Left lobe of liver (tissue), 2 donors: ENCODE measurements at regions not wholly inside any gene's neighbourhood (a gene's known extent, or its start where the extent isn't known, plus 50 kb on each side); places are given as distances from the start of the nearest gene placed in this dataset.
"Not testable (repeated sequence)": the region's sequence is repeated elsewhere in the genome, so short reads cannot be mapped to it uniquely, and the experiment has no call there.

Source experiments
- ATAC-seq: fragments of 200-7000 bp; cut with Tn5 transposase; one replicate; pipeline ENCODE4 v1.9.1; 2020; ENCODE audit warnings: mild to moderate bottlenecking, moderate library complexity
- DNase-seq: peaks from one replicate; pipeline ENCODE4 v3.0.0-alpha.2; 2020; ENCODE audit warnings: low spot score
- donor health status: DM: no; HTN: no; CAD: no; lungs with moderate emphysema.
- donor health status: DM: no; HTN: yes; CAD: no.

DNA sequence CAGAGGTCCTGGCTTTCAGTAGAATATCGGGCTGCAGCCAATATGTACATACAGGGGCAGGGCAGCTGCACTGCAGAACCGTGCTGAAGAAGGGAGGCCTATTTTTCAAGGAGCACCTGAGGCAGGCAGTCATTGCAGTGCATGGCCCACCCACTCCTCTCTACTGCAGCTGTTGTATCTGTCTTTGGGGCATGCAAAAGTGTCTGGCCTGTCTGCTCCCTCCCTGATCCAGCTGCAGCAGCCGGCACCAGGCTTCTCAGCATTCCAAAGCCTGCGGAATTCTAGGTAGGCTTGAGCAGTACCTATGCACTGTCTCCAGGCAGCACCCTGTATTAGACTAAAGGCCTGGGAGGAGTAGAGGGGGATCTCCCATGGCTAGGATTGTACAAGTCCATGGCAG, 415.2 kb upstream of the MAGEB16 start:
- DNase-seq (no peak), ATAC-seq (no peak)

DNA sequence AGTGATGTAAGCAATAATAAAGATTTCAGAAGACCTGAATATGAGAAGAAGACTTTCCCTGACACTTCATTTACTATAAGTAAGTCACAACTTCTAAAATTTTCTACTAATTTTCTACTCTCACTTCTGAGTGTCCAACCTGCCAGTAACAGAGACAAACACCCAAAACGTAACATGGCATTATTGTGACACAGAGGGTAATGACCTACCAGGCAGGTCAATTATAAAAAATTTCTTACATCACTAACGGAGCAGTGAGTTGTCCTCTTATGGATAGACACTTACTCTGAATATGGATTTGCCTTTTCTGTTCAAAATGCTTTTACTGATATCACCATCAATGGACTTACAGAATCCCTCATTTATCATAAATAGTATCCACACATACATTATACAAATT, 405.9 kb upstream of the MAGEB16 start:
- no peak for DNase-seq
- ATAC-seq, result peak; percentile 59

DNA sequence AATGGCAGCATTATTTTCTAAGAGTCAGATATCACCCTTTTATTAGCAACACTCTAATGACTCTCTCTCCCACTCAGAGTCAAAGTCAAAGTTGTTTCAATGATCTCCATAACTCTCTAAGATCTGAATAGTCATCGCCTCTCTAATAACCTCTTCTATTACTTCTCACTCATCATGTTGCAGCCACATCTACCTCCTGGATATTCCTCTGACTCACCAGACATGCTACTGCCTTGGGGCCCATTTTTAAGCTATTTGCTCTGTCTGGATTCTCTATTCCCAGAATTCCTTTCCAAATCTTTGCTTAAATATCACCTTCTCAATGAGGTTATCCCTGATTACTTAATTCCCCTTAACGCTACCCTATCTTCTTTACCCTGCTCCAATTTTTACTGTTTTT, 391.8 kb upstream of the MAGEB16 start:
- no peak for DNase-seq
- ATAC-seq, result no peak

DNA sequence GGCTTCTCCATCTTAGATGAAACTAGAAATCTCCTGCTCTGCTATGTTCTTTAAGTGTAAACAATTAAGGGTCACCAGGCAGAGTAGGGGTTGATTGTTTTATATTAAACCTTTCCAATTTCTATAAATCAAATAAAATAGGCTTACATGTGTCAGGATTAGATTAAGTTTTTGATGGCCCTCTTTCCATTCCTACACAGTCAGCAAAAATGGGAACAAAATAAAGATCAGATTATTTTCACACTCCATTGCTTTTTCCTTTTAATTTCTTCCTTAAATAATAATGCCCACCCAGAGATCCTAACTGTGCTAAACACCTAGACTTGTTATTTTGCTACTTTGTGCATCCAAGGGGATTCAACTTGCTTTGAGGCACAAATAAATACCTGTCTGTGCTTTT, 381.4 kb upstream of the MAGEB16 start:
- ATAC-seq (no peak), DNase-seq (no peak)

DNA sequence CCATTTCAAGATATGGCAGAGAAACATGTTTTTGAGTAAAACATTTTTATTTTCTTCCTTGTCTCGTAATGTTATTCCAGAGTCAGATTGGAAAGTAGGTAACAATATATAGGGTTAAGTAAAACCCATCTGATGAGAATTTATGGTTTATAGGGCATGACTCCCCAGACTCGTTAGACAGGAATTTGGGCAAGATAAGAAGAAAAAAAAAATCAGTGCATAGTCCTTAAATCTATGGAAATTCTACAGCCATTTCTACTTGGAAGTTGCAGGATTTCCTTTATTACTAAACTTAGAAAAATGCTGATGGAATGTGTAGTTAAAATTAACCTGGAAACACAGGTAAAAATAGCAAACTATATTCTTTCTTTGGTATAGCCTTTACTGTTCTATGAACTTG, 366.1 kb upstream of the MAGEB16 start:
- no peak for DNase-seq

DNA sequence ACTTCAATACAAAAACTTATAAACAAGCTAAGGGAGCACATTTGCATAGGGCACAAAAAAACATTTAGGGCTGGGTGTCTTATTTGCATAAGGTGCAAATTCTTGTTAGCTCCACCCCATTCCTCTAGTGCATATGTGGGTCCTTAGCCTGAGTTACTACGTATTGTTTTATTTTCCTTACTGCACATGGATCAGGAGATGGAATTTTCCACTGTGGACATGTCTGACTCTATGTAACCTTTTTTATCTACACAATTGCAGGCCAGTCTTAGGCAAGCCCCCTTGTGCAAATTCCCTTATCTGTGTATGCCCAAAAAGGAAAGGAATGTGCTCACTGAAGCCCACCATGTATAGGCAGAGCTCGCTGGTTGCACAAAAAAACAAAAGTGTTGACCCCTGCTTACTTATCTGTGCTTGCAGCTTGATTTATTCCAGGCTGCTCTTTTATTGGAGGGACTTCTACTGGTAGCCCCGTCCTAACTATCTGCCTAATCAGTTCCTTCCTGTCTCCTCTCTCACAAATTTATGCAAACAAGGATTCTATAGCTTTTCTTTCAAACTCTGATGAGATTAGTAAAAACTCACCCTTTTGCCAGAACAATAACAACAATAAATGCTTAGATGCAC, 359.0 kb upstream of the MAGEB16 start:
- peak; percentile 55 for ATAC-seq
- no peak for DNase-seq

More for the DNA sequence above, 366.1 kb upstream of the MAGEB16 start:
- no peak for ATAC-seq

DNA sequence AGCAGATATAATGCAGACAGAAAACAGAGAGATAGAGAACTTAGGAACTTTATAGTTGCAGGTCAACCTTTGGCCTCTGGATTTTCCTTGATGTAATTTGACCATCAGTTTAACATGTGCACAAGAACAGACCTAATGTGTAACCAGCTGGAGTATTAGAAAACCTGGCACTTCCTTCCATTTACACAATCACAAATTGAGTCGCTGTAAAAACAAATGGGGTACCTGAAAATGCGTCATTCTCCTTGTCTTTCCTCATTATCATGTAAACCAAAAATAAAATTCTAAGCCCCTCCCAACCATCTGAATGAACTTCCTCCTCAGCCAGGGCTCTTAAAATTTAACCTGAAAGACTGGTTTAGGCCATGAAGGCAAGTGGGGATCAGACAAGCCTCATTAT, 358.4 kb upstream of the MAGEB16 start:
- ATAC-seq, result peak; percentile 86
- DNase-seq, result no peak

DNA sequence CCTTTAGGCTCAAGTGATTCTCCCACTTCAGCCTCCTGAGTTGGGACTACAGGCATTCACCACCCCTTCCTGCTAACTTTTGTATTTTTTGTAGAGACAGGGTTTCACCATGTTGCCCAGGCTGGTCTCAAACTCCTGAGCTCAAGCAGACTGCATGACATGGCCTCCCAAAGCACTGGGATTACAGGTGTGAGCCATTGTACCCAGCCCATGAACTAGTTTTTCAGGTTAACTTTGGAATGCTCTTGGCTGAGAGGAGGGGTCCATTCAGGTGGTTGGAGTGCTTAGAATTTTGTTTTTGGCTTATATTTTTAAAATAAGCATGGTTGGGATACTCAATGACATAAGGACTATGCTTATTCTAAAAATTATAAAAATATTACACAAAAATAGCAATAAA, 355.7 kb upstream of the MAGEB16 start:
- DNase-seq (no peak), ATAC-seq (no peak)

DNA sequence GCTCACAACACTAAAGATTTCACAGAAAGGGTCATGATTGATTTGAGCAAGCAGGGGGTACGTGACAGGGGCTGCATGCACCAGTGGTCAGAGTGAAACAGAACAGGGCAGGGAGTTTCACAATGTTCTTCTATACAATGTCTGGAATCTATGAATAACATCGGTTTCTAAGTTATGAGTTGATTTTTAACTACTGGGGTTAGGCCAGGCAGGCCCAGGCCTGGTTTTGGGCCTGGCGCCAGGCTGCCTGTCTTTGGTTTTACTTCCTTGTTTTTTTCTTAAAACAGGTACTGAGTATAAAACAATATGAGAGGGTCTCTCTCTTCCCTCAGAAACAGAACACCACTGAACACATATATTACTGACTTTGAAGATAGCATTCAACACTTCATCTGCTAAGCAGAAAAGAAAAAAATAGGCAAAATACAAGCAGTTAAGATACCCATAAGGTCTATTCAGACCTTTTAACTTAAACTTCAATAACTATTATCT, 355.0 kb upstream of the MAGEB16 start:
- peak; percentile 79 for DNase-seq
- ATAC-seq, result not testable (repeated sequence)

DNA sequence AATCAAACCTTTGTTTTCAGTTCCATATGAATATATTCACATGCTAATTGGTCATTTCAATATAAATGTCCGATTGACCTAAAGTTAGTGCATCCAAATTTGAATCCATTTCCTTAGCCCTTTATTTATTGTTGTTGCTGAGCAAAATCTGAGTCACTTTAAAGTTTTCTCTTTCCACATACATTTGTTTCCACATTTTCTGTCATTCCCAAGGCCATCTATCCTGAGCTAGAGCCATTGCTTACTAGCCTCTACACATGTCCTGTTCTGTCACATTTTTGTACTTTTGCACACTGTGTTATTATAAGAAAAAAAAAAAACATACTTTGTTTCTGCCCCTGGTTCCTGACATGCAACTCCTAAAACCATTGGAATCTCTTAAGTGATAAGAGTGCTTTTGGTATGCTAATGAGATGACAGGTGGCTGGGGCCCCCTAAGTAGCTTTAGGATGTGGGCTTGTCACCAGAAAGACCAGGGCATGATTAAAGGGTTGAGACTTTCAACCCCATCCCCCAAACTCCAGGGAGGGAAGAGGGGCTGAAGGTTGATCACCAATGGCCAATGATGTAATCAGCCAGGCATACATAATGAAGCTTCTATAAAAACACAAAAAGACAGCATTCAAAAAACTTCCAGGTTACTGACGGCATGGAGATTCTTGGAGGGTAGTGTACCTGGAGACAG, 353.3 kb upstream of the MAGEB16 start:
- DNase-seq, result no peak
- no peak for ATAC-seq

DNA sequence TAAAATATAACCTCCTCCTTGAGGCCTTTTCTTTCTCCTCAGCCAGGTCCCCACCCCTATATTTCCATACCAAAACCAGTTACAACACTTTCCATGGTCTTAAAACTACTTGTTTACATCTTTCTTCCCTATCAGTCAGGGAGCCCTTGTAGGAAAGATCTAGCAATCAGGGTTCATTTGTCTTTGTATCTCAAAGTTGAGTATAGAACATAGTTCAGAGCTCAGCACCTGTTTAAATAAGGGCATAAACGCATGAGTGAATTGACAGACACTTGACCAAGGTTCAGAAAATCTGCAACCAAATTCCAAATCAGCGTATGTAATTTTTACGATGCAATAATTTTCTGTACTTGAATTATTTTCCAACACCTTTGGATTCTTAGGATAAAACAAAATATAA, 352.2 kb upstream of the MAGEB16 start:
- no peak for DNase-seq
- no peak for ATAC-seq

DNA sequence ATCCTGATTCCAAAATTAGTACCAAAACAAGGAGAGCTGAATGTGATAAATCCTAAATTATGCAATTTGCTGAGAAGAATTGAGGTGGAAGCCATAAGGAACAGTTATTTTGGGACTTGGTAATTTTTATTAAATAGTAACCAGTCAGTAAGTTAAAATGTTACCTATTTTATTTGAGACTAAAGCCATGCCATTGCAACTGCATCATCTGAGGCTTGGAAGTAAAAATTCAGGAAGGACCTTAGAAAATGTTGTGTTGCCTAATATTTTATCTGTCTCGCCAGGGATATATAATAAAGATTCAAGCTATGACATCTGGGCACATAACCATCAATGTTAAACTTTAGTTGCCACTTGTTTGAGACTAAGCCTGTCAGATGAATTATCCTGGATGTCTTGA, 341.3 kb upstream of the MAGEB16 start:
- DNase-seq, result no peak
- ATAC-seq, result no peak

DNA sequence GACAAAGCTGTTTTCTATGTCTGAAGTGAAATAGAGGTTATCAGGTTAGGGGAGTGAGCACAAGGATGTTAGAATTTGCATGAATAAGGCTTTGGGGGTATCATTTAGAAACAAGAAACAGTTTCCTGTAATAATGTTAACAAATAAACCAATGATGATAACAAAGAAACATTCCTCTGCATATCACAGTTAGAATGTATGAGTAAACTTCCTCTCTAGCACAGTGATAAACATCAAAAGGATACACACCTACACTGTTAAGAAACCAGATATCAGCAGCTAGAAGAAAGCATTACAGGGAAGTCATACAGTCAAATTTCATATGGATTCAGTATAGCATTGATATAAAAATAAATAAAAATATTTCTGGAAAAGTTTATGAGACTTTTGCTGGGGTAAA, 340.0 kb upstream of the MAGEB16 start:
- DNase-seq, result no peak
- ATAC-seq, result no peak

DNA sequence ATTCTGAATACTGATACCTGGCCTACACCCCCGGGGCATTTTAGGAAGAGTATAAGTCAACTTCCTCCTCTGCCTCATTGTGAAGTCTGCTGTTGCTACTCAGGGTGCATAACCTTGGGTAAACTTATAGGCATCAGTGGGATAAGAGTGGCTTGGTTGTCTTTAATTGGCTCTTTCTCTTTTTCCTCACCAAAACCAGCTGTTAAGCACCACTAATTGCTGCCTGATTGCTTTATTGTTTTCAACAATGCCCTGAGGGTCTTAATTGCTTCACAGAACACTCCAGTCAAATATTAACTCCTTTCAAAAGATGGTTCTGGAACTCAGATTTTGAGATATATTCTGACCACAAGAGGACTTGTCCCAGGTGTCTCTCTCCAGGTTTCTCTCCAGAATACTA, 337.0 kb upstream of the MAGEB16 start:
- no peak for DNase-seq
- no peak for ATAC-seq

DNA sequence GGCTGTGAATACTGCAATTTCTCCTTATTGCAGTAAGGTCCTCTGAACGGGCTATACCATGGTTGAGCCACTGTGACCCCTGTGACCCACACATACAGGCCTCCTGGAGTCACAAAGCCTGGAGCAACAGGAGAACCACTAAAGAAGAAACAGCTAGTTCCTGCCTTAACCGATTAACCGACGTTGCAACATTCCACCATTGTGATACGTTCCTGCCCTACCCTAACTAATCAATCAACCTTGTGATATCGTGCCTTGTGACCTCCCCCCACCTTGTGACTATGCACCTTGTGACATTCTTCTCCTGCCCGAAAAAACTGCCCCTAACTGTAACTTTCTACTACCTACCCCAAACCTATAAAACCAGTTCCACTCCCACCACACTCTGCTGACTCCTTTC, 301.5 kb upstream of the MAGEB16 start:
- not testable (repeated sequence) for ATAC-seq, DNase-seq

DNA sequence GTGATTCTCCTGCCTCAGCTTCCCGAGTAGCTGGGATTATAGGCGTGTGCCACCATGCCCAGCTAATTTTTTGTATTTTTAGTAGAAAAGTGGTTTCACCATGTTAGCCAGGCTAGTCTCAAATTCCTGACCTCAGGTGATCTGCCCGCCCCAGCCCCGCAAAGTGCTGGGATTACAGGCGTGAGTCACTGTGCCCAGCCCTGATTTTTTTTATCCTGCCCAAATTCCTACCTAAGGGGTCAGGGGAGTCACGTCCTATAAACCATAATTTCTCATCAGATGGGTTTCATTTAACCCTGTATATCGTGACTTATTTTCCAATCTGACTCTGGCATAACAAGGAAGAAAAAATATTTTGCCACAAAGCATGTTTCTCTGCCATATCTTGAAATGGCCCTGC, 300.7 kb upstream of the MAGEB16 start:
- not testable (repeated sequence) for DNase-seq, ATAC-seq

DNA sequence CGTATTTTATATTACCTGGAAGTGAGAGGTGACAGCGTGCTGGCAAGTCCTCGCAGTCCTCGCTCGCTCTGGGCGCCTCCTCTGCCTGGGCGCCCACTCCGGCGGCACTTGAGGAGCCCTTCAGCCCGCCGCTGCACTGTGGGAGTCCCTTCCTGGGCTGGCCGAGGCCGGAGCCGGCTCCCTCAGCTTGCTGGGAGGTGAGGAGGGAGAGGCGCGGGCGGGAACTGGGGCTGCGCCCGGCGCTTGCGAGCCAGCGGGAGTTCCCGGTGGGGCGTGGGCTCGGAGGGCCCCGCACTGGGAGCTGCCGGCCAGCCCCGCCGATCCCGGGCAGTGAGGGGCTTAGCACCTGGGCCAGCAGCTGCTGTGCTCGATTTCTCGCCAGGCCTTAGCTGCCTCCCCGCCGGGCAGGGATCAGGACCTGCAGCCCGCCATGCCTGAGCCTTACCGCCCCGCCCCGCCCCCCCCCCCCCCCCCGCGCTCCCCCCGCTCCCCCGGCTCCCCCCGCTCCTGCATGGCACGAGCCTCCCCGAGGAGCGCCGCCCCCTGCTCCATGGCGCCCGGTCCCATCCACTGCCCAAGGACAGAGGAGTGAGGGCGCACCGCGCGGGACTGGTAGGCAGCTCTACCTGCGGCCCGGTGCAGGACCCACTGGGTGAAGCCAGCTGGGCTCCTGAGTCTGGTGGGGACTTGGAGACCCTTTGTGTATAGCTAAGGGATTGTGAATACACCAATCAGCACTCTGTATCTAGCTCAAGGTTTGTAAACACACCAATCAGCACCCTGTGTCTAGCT, 298.9 kb upstream of the MAGEB16 start:
- DNase-seq (no peak), ATAC-seq (no peak)

DNA sequence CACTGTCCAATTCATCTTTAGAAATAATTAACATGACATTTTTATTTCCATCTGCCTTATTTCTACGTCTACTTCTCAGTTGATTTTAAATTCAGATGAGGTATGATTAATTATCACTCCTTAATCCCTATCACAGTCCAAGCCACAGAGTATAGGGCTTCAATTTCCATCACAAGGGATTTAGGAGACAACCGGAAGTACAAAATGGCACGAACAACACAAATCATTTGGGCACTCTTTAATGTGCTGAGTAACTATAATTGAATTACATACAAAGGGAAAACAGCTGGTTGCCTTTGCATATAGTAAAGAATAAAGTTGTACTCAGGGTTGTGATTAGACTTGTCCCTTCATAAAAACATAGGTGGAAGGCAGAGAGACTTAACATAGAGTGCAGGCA, 290.4 kb upstream of the MAGEB16 start:
- no peak for DNase-seq
- no peak for ATAC-seq

DNA sequence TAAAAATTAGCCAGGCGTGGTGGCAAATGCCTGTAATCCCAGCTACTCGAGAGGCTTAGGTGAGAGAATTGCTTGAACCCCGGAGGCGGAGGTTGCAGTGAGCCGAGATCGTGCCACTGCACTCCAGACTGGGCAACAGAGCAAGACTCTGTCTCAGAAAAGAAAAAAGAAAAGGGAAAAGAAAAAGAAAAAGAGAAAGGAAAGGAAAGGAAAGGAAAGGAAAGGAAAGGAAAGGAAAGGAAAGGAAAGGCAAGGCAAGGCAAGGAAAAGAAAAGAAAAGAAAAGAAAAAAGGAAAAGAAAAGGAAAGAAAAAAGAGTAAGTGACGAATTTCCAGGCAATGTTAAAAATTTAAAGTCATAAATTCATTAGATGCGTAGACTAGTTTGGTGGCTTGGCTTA, 250.1 kb upstream of the MAGEB16 start:
- not testable (repeated sequence) for ATAC-seq, DNase-seq

DNA sequence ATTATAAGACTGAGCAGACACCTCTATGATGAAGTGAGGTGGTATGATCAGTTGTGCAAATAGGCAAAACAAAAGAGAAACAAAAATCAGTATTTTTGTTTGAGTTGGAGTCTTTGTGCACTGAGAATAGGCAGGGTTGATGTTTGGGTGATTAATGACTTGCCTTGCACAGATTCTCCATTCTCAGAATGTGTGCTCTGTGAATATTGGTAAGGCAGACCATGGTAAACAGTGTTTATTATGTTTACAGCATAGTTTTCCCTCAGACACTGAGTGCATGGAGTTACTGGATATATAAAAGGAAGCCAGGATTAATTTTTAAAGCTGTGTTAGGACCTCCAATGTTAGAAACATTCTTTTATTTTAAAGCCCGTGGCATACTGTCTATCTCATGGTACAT, 240.2 kb upstream of the MAGEB16 start:
- DNase-seq, result no peak

DNA sequence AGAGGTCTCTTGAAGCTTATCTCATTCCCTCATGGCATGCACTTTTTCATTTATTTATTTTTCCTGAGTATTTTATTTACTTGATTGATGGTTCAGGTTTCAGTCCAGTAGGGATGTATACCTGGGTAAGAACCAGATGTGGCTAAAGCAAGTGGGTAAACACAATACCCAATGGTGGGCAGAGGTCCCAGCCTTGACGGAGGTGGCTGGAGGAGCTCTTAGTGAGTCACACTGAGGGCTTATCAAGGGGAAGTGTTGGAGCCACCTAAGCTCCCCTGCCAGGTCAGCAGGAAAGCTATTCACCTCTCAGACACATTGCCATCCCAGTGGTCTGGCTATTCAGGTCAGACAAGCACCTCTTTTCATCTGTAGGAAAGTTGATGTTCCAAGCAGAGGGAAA, 236.2 kb upstream of the MAGEB16 start:
- DNase-seq (no peak), ATAC-seq (no peak)

More for the DNA sequence above, 240.2 kb upstream of the MAGEB16 start:
- no peak for ATAC-seq

DNA sequence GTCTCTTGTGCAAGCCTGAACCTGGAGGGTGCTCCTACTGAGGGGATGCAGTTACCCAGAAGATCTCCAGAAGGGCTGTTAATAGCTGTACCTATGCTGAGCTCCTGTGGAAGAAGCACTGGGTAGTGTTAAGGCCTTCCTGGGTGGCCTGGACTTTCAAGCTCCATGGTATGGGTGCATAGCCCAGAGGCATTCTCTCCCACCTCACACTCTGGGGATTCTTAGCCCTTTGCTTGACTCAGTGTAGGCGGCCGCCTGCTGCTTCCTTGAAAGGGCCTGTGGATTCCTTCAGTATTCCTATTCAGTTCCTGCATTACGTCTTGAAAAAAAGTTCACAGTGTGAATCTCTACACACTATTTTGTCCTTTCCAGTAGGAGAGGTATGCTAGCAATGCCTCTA, 235.7 kb upstream of the MAGEB16 start:
- ATAC-seq, result no peak

More for the DNA sequence above, 235.7 kb upstream of the MAGEB16 start:
- no peak for DNase-seq
